Peyer's patch (tissue), 4 donors: ENCODE measurements at regions not wholly inside any gene's neighbourhood (a gene's known extent, or its start where the extent isn't known, plus 50 kb on each side); places are given as distances from the start of the nearest gene placed in this dataset.

Experiments
- POLR2A ChIP-seq, 2 donors: fragments of 450-650 bp; IDR thresholded peaks; one replicate each; pipeline ENCODE4 v1.5.1; 2017; ENCODE audit warnings: antibody characterized with exemption in 2 of 2, mild to moderate bottlenecking in 2 of 2, moderate library complexity in 2 of 2
- TF ChIP-seq, protein P1 (sequence below), 6 experiments: fragments of 450-650 bp in 4 of 6; fragments of 200-600 bp in 2 of 6; sonication (generic) in 1 of 6; IDR thresholded peaks; one replicate each; pipeline ENCODE4 v1.5.1; 2017 to 2019; ENCODE audit warnings: antibody characterized with exemption in 6 of 6, mild to moderate bottlenecking in 3 of 6, moderate library complexity in 1 of 6

- TF ChIP-seq, protein P1, sequence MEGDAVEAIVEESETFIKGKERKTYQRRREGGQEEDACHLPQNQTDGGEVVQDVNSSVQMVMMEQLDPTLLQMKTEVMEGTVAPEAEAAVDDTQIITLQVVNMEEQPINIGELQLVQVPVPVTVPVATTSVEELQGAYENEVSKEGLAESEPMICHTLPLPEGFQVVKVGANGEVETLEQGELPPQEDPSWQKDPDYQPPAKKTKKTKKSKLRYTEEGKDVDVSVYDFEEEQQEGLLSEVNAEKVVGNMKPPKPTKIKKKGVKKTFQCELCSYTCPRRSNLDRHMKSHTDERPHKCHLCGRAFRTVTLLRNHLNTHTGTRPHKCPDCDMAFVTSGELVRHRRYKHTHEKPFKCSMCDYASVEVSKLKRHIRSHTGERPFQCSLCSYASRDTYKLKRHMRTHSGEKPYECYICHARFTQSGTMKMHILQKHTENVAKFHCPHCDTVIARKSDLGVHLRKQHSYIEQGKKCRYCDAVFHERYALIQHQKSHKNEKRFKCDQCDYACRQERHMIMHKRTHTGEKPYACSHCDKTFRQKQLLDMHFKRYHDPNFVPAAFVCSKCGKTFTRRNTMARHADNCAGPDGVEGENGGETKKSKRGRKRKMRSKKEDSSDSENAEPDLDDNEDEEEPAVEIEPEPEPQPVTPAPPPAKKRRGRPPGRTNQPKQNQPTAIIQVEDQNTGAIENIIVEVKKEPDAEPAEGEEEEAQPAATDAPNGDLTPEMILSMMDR (IDR thresholded peaks at IDR 0.05) = no peak
- no peak for TF ChIP-seq POLR2A (IDR thresholded peaks at IDR 0.05)
Measured at GRCh38 chr12:74321381-74321780, 216.3 kb upstream of the ATXN7L3B start.
